Natural killer cell (primary cell): ENCODE measurements at regions not wholly inside any gene's neighbourhood (a gene's known extent, or its start where the extent isn't known, plus 50 kb on each side); places are given as distances from the start of the nearest gene placed in this dataset.

Experiments
- ATAC-seq, 3 donors: fragments of 150-1000 bp in 2 of 3; fragments of 200-7000 bp in 1 of 3; cut with Tn5 transposase; 1 replicate in 1 of 3; 2 replicates in 2 of 3; pipeline ENCODE4 v1.10.0; 2021; ENCODE audit warnings: mild to moderate bottlenecking in 2 of 3, moderate library complexity in 2 of 3
- DNase-seq, 2 donors: peaks; one replicate each; pipeline versions ENCODE4 v3.0.0 to v3.0.0-alpha.2; 2013 to 2021; ENCODE audit warnings: mixed read lengths in 1 of 2
- H3K27ac ChIP-seq: one replicate; pipeline ENCODE4 v1.5.1; 2013; ENCODE audit warnings: mild to moderate bottlenecking, low read length
- H3K27me3 ChIP-seq: one replicate; pipeline ENCODE4 v1.6.1; 2013; ENCODE audit warnings: low read length; ENCODE audit not compliant: control insufficient read depth, insufficient read depth
- H3K36me3 ChIP-seq: one replicate; pipeline ENCODE4 v1.6.1; 2013; ENCODE audit warnings: low read length; ENCODE audit not compliant: control insufficient read depth, insufficient read depth
- H3K4me1 ChIP-seq: one replicate; pipeline ENCODE4 v1.6.1; 2013; ENCODE audit warnings: low read length; ENCODE audit not compliant: control insufficient read depth, insufficient read depth
- H3K4me3 ChIP-seq: one replicate; pipeline ENCODE4 v1.5.1; 2013; ENCODE audit warnings: low read length
- H3K9me3 ChIP-seq: one replicate; pipeline ENCODE4 v1.6.1; 2013; ENCODE audit warnings: low read length; ENCODE audit not compliant: control insufficient read depth, insufficient read depth
- H3K27ac Mint-ChIP-seq, 2 donors: one replicate each; pipeline ENCODE4 v1.8.0; 2022; ENCODE audit warnings: mild to moderate bottlenecking in 2 of 2, mixed read lengths in 2 of 2, moderate library complexity in 1 of 2
- H3K27me3 Mint-ChIP-seq, 2 donors: one replicate each; pipeline ENCODE4 v1.8.0; 2022; ENCODE audit warnings: low read depth in 2 of 2, mixed read lengths in 2 of 2
- H3K36me3 Mint-ChIP-seq: one replicate; pipeline ENCODE4 v1.8.0; 2022; ENCODE audit warnings: mixed read lengths
- H3K4me1 Mint-ChIP-seq, 2 donors: one replicate each; pipeline ENCODE4 v1.8.0; 2022; ENCODE audit warnings: mixed read lengths in 2 of 2
- H3K4me3 Mint-ChIP-seq: one replicate; pipeline ENCODE4 v1.8.0; 2022; ENCODE audit warnings: mild to moderate bottlenecking, moderate library complexity, mixed read lengths
- H3K9me3 Mint-ChIP-seq, 2 donors: one replicate each; pipeline ENCODE4 v1.8.0; 2022; ENCODE audit warnings: mixed read lengths in 2 of 2
- WGBS: methylation state at CpG from one replicate; pipeline ENCODE4 v1.1.7; 2013; ENCODE audit warnings: missing lambda C conversion rate; ENCODE audit not compliant: insufficient coverage; 5-methylcytosine and 5-hydroxymethylcytosine counted together
- intact Hi-C: fragments of 100-400 bp; cut with micrococcal nuclease; formaldehyde crosslinking; loops from one replicate; pipeline ENCODE4 v1.14.2; 2022
- TF ChIP-seq, protein P1 (sequence below): fragments of 200-600 bp; IDR thresholded peaks from one replicate; pipeline ENCODE4 v1.8.0; 2022; ENCODE audit warnings: antibody characterized with exemption

DNA sequence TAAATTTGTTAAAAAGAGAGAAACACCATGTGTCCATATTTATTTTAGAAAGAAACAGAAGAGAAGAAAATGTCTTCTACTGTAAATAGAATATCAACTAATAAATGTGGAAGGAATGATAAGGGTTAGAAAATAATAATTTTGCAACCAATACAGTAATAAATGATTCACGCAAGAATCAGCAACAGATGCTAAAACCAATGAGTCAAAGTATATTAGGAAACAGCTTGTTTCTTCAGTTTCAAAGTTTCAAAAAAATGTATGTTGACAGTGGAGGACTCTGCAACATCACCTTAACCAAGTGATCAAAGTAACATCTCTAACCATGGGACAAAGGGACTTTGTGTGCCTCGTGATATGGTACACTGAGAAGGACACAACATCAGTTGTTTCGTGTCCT is 147.0 kb downstream of the TWIST2 start:
- Mint-ChIP-seq H3K36me3 (no peaks in the 10 kb centered on the region), H3K27me3 (peaks cover 0 to 16% of the 10 kb centered on the region in 2 donors), H3K4me1 (peaks cover 7 to 14% of the 10 kb centered on the region in 2 donors), H3K9me3 (no peaks in the 10 kb centered on the region), H3K27ac (no peak overlapping the region), H3K4me3 (no peak overlapping the region)
- TF ChIP-seq, protein P1, sequence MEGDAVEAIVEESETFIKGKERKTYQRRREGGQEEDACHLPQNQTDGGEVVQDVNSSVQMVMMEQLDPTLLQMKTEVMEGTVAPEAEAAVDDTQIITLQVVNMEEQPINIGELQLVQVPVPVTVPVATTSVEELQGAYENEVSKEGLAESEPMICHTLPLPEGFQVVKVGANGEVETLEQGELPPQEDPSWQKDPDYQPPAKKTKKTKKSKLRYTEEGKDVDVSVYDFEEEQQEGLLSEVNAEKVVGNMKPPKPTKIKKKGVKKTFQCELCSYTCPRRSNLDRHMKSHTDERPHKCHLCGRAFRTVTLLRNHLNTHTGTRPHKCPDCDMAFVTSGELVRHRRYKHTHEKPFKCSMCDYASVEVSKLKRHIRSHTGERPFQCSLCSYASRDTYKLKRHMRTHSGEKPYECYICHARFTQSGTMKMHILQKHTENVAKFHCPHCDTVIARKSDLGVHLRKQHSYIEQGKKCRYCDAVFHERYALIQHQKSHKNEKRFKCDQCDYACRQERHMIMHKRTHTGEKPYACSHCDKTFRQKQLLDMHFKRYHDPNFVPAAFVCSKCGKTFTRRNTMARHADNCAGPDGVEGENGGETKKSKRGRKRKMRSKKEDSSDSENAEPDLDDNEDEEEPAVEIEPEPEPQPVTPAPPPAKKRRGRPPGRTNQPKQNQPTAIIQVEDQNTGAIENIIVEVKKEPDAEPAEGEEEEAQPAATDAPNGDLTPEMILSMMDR = no peak
- 75% methylated on average over 2 of the region's 3 CpGs for WGBS
- H3K27ac ChIP-seq = no peak overlapping the region
- H3K9me3 ChIP-seq = no peaks in the 10 kb centered on the region
- no peak overlapping the region for H3K4me3 ChIP-seq
- no peaks in the 10 kb centered on the region for H3K36me3 ChIP-seq
- H3K4me1 ChIP-seq = no peaks in the 10 kb centered on the region
- no peaks in the 10 kb centered on the region for H3K27me3 ChIP-seq
- ATAC-seq (no peak), DNase-seq (no peak)
- intact Hi-C loops = no loop called here

GRCh38 chr2:238995634-238996033 is 147.7 kb downstream of the TWIST2 start:
- TF ChIP-seq, protein P1 = no peak
- no CpG with 5 or more reads among the region's 1 CpG for WGBS
- H3K36me3 Mint-ChIP-seq = no peaks in the 10 kb centered on the region
- no peak overlapping the region for H3K4me3 Mint-ChIP-seq
- peaks cover 7 to 14% of the 10 kb centered on the region in 2 donors for H3K4me1 Mint-ChIP-seq
- Histone ChIP-seq H3K4me3 (no peak overlapping the region), H3K27ac (no peak overlapping the region), H3K9me3 (no peaks in the 10 kb centered on the region), H3K36me3 (no peaks in the 10 kb centered on the region), H3K27me3 (no peaks in the 10 kb centered on the region), H3K4me1 (no peaks in the 10 kb centered on the region)
- intact Hi-C loops = no loop called here
- H3K27me3 Mint-ChIP-seq = peaks cover 0 to 16% of the 10 kb centered on the region in 2 donors
- H3K27ac Mint-ChIP-seq = no peak overlapping the region
- H3K9me3 Mint-ChIP-seq = no peaks in the 10 kb centered on the region
- ATAC-seq (no peak), DNase-seq (no peak)

DNA sequence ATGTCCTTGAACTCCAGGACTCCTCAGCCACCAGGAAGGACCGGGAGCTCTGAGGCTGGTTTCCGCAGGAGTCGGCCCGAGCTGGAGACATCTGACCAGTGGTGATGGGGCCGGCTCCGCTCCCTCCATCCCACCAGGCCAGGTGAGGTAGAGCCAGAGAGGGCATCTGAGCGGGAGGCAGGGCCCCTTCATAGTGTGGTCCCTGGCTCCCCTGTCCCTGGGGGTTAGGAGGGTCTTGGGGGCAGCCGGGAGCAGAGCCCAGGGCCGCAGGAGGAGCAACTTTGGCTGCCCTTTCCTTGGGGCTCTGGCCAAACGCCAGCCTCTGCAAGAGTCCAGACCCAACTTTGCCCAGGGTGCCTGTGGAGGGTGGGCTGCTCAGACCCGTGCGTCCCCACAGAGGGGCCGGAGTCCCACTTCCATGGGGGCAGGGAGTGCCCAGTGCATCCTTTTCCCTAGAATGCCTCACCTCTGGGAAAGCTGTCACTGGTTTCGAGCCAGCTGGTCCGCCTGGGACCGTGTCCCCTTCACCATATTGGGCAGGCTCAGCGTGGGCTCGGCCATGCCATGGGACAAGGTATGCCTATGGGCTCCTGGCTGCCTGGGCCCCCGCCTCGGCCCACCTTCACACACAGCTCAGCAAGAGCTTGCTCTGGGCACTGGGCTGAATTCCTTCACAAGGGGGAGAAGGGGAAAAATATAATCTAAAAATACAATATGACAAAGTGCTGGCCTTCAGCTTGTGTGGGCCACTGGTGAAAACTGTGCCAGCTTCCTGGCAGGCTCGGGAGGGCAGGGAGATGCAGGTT is 148.6 kb downstream of the TWIST2 start:
- Histone ChIP-seq H3K27me3 (no peaks in the 10 kb centered on the region), H3K4me1 (no peaks in the 10 kb centered on the region), H3K4me3 (no peak overlapping the region), H3K36me3 (no peaks in the 10 kb centered on the region), H3K27ac (no peak overlapping the region), H3K9me3 (no peaks in the 10 kb centered on the region)
- WGBS = 84% methylated on average over 21 of the region's 21 CpGs
- TF ChIP-seq, protein P1 = no peak
- H3K27me3 Mint-ChIP-seq = peaks cover 0 to 12% of the 10 kb centered on the region in 2 donors
- H3K9me3 Mint-ChIP-seq = no peaks in the 10 kb centered on the region
- intact Hi-C loops = no loop called here
- H3K27ac Mint-ChIP-seq = no peak overlapping the region
- H3K4me3 Mint-ChIP-seq = no peak overlapping the region
- ATAC-seq (no peak), DNase-seq (no peak)
- H3K36me3 Mint-ChIP-seq = no peaks in the 10 kb centered on the region
- H3K4me1 Mint-ChIP-seq = peaks cover 7 to 14% of the 10 kb centered on the region in 2 donors

GRCh38 chr2:238997137-238997390 is 149.2 kb downstream of the TWIST2 start:
- no peak overlapping the region for H3K4me3 Mint-ChIP-seq
- WGBS = 82% methylated on average over 10 of the region's 10 CpGs
- no peaks in the 10 kb centered on the region for H3K9me3 ChIP-seq

More at GRCh38 chr2:238997137-238997390, 149.2 kb downstream of the TWIST2 start:
- H3K27ac Mint-ChIP-seq = no peak overlapping the region
- no peaks in the 10 kb centered on the region for H3K9me3 Mint-ChIP-seq
- H3K4me1 Mint-ChIP-seq = peaks cover 7 to 14% of the 10 kb centered on the region in 2 donors
- no peak overlapping the region for H3K4me3 ChIP-seq
- peaks cover 4 to 11% of the 10 kb centered on the region in 2 donors for H3K27me3 Mint-ChIP-seq
- intact Hi-C loops = no loop called here
- no peaks in the 10 kb centered on the region for H3K36me3 Mint-ChIP-seq
- H3K36me3 ChIP-seq = no peaks in the 10 kb centered on the region
- H3K27me3 ChIP-seq = no peaks in the 10 kb centered on the region
- DNase-seq (no peak), ATAC-seq (no peak)
- no peak overlapping the region for H3K27ac ChIP-seq
- H3K4me1 ChIP-seq = no peaks in the 10 kb centered on the region
- TF ChIP-seq, protein P1 = no peak
